Left ventricle myocardium superior (tissue), 1 donor: ENCODE measurements at regions not wholly inside any gene's neighbourhood (a gene's known extent, or its start where the extent isn't known, plus 50 kb on each side); places are given as distances from the start of the nearest gene placed in this dataset.

Source experiments
- ATAC-seq: fragments of 200-7000 bp; cut with Tn5 transposase; one replicate; pipeline ENCODE4 v1.9.1; 2020; ENCODE audit warnings: mild to moderate bottlenecking, moderate library complexity
- DNase-seq: peaks from one replicate; pipeline ENCODE4 v3.0.0-alpha.2; 2020
- intact Hi-C: fragments of 100-400 bp; cut with micrococcal nuclease; formaldehyde crosslinking; loops from one replicate; pipeline ENCODE4 v1.11.0; 2022
- donor health status: DM: no; HTN: yes; CAD: no; lungs with severe emphysema.

DNA sequence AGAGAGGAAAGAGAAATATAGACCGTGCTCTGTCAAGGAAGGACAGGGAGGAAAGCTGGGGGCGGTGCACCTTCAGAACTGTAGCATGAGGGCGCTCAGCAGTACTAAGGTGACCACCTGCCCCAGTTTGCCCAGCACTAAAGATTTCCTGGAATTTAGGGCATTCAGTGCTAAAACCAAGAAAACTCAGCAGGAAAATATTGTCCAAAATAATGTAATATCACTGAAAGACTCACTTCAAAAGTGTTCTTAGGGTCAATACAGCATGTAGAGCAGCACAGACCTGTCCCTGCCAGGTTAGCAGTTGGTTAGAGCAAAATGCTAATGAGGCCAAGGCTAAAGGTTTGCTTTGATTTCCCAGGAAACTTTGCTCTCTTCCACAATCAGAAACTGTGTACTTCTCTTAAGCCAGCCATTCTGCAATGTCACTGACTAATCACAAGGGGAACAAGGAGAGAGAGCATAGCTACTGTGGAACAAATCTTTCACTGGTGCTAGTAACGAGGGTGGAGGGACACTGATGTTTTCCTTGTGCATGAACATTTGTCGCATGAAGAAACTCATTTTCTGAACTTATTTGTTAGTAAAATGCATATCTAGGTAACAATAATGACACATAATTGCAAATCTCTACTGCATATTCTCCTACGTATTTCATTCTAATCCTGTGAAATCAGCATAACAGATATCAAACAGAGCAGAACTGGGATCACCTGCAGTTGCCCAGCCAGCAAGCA, 53.0 kb upstream of the GRAMD2B start:
- intact Hi-C loops: no loop called here
- ATAC-seq: peak; percentile 83
- no peak for DNase-seq

DNA sequence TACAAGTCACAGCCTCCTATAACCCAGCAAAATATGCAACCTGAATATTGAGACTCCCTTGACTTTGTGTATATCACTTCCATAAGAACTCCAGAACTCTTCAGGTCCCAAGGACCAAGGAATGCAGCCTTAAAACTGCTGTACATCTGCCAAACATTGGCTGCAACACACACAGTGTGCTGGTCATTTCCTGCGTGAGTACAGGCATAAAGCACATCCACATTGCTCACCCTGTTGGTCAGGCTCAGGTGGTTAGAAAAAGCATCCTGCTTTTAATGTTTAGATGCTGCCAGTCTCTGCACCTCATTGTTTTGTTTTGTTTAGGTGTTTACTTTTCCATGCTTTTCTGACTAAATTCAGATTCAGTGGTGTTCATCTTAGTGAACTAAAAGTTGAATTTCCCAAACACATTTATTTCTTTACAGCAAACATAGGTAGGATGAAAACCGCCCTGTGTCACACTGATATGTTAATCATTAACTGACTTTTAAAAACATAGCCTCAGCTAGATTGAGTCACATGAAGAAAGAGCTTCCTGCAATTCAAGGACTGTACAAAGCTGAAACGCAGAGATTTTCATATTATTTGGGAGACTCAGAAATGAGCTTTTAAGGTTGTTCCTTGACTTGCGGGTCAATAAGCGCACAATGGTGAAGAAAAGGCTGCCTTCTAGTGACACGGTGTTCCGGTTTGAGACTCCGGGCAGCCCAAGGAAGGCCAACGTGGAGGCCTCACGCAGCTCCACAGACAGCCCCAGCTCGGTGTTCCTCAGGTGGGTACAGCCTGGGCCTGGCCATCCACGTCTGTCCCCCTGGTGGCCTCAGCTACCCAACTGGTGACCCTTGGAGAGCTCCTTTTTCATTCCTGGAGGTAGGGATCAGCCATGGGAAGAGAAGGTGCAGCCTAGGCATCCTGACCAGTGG, 52.2 kb upstream of the GRAMD2B start:
- ATAC-seq: peak; percentile 22

DNA sequence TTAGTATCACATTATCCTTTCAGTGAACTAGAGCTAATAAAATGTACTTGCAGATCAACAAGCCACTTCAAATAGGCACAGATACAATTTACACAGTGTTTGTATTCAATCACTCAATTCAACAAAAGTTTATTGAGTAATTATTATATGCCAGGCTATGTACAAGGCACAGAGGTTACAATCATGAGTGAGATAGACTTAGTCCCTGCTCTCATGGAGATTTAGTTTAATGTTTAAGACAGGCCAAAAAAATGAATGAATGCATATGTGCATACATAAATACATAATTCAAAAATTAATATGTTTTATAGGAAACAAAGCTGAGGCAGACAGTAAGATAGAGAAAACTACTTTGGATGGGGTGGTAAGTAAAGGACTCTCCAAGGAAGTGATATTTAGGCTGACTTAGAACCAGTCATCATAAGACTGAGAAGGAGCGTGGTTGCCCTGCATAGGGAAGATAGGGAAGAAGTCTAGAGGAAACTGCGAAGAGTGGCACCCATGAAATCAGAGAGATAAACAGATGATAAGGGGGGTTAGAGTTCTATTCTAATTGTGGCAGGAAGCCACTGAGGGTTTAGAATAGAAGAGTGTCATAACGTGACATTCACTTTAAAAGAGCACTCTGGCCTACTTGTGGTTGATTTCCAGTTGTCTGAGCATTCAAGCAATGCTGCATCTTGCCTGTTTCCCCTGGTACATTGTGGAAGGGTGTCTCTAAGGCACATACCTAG, 49.7 kb upstream of the GRAMD2B start:
- DNase-seq (no peak), ATAC-seq (no peak)
- intact Hi-C loops: no loop called here

More for the DNA sequence above, 52.2 kb upstream of the GRAMD2B start:
- intact Hi-C loops: no loop called here
- no peak for DNase-seq
